Breast epithelium (tissue), 3 donors: ENCODE measurements at regions not wholly inside any gene's neighbourhood (a gene's known extent, or its start where the extent isn't known, plus 50 kb on each side); places are given as distances from the start of the nearest gene placed in this dataset.

Experiments
- POLR2A ChIP-seq: fragments of 450-650 bp; IDR thresholded peaks from one replicate; pipeline ENCODE4 v1.6.1; 2016; ENCODE audit warnings: antibody characterized with exemption, mild to moderate bottlenecking, moderate library complexity
- POLR2AphosphoS5 ChIP-seq, 3 donors: sonication (generic); formaldehyde crosslinking; IDR thresholded peaks; one replicate each; pipeline ENCODE4 v1.6.1; 2017; ENCODE audit warnings: antibody characterized with exemption in 3 of 3
- TF ChIP-seq, protein P1 (sequence below), 3 donors: fragments of 450-650 bp; IDR thresholded peaks; one replicate each; pipeline ENCODE4 v1.5.1; 2016 to 2017; ENCODE audit warnings: antibody characterized with exemption in 3 of 3, mild to moderate bottlenecking in 3 of 3, moderate library complexity in 3 of 3

- TF ChIP-seq, protein P1, sequence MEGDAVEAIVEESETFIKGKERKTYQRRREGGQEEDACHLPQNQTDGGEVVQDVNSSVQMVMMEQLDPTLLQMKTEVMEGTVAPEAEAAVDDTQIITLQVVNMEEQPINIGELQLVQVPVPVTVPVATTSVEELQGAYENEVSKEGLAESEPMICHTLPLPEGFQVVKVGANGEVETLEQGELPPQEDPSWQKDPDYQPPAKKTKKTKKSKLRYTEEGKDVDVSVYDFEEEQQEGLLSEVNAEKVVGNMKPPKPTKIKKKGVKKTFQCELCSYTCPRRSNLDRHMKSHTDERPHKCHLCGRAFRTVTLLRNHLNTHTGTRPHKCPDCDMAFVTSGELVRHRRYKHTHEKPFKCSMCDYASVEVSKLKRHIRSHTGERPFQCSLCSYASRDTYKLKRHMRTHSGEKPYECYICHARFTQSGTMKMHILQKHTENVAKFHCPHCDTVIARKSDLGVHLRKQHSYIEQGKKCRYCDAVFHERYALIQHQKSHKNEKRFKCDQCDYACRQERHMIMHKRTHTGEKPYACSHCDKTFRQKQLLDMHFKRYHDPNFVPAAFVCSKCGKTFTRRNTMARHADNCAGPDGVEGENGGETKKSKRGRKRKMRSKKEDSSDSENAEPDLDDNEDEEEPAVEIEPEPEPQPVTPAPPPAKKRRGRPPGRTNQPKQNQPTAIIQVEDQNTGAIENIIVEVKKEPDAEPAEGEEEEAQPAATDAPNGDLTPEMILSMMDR (IDR thresholded peaks at IDR 0.05), result no peak
- TF ChIP-seq POLR2A (no peak), POLR2AphosphoS5 (IDR thresholded peaks at IDR 0.05) (no peak)
Measured at GRCh38 chr9:111258875-111259271, 71.2 kb downstream of the OR2K2 start.
